ENCODE measurements at regions not wholly inside any gene's neighbourhood (a gene's known extent, or its start where the extent isn't known, plus 50 kb on each side); places are given as distances from the start of the nearest gene placed in this dataset.

- no peak for TF ChIP-seq POLR2A (IDR thresholded peaks at IDR 0.05; ENCODE audit: low read depth)
- no peak for TF ChIP-seq CTCF (IDR thresholded peaks at IDR 0.05)
Observed at GRCh38 chr5:89950234-89950633, 459.3 kb downstream of the CETN3 start.

All from esophagus muscularis mucosa (tissue), 3 donors.